ENCODE measurements at regions not wholly inside any gene's neighbourhood (a gene's known extent, or its start where the extent isn't known, plus 50 kb on each side); places are given as distances from the start of the nearest gene placed in this dataset.

GRCh38 chr10:21010615-21011014 is 113.5 kb upstream of the NEBL start:
- TF ChIP-seq POLR2A (IDR thresholded peaks at IDR 0.05) (no peak), CTCF (IDR thresholded peaks at IDR 0.05) (no peak)
